ENCODE measurements at regions not wholly inside any gene's neighbourhood (a gene's known extent, or its start where the extent isn't known, plus 50 kb on each side); places are given as distances from the start of the nearest gene placed in this dataset.

DNA sequence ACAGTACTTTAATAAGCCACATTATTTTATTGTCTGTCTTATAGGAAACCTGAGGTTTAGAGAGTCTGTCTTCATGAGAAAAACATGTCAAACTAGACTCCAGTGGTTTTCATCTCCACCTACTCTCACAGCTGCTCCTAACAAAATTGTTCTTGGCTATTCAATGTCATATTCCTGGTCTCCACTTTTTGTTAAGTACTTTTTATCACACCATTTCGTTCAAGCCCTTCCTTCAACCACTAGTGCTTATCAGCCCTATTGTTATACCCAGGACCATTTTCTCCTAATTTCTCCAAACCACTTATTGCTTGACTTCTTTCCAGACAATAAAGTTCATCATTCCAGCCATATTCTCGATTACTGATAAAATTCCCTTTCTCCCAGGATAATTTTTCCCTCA, 1674.3 kb upstream of the AGA start:
- TF ChIP-seq, protein P1, sequence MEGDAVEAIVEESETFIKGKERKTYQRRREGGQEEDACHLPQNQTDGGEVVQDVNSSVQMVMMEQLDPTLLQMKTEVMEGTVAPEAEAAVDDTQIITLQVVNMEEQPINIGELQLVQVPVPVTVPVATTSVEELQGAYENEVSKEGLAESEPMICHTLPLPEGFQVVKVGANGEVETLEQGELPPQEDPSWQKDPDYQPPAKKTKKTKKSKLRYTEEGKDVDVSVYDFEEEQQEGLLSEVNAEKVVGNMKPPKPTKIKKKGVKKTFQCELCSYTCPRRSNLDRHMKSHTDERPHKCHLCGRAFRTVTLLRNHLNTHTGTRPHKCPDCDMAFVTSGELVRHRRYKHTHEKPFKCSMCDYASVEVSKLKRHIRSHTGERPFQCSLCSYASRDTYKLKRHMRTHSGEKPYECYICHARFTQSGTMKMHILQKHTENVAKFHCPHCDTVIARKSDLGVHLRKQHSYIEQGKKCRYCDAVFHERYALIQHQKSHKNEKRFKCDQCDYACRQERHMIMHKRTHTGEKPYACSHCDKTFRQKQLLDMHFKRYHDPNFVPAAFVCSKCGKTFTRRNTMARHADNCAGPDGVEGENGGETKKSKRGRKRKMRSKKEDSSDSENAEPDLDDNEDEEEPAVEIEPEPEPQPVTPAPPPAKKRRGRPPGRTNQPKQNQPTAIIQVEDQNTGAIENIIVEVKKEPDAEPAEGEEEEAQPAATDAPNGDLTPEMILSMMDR (conservative IDR thresholded peaks at IDR 0.05; ENCODE audit: low read depth, low read length): no peak
- TF ChIP-seq POLR2A (IDR thresholded peaks at IDR 0.05; ENCODE audit: low read depth, low read length) (no peak), SMC3 (IDR thresholded peaks at IDR 0.05; ENCODE audit: low read depth, low read length) (no peak), FOS (IDR thresholded peaks at IDR 0.05; ENCODE audit: low read depth, low read length) (no peak), MXI1 (IDR thresholded peaks at IDR 0.05; ENCODE audit: borderline replicate concordance, low read depth, low read length) (no peak), MAFK (IDR thresholded peaks at IDR 0.05; ENCODE audit: low read depth, low read length) (no peak), RAD21 (IDR thresholded peaks at IDR 0.05; ENCODE audit: low read length) (no peak), CHD1 (IDR thresholded peaks at IDR 0.05; ENCODE audit: low read depth, low read length) (no peak), RCOR1 (IDR thresholded peaks at IDR 0.05; ENCODE audit: insufficient replicate concordance, low read length) (no peak), RFX5 (IDR thresholded peaks at IDR 0.05; ENCODE audit: low read depth, low read length) (no peak), NFE2L2 (IDR thresholded peaks at IDR 0.05; ENCODE audit: low read depth, low read length) (no peak)
- TF ChIP-seq, protein P2, sequence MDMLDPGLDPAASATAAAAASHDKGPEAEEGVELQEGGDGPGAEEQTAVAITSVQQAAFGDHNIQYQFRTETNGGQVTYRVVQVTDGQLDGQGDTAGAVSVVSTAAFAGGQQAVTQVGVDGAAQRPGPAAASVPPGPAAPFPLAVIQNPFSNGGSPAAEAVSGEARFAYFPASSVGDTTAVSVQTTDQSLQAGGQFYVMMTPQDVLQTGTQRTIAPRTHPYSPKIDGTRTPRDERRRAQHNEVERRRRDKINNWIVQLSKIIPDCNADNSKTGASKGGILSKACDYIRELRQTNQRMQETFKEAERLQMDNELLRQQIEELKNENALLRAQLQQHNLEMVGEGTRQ (IDR thresholded peaks at IDR 0.05; ENCODE audit: low read depth, low read length): no peak

Measured in IMR-90 (cell line).